Endothelial cell of umbilical vein (primary cell): ENCODE measurements at regions not wholly inside any gene's neighbourhood (a gene's known extent, or its start where the extent isn't known, plus 50 kb on each side); places are given as distances from the start of the nearest gene placed in this dataset.

Experiments used
- EZH2 ChIP-seq: IDR thresholded peaks from 2 replicates; pipeline ENCODE4 v1.6.1; 2012; ENCODE audit warnings: borderline replicate concordance, low read depth, mild to moderate bottlenecking, moderate library complexity, low read length, inconsistent platforms; ENCODE audit not compliant: severe bottlenecking
- FOS ChIP-seq: IDR thresholded peaks from 2 replicates; pipeline ENCODE4 v1.6.1; 2011; ENCODE audit warnings: mild to moderate bottlenecking, low read length, moderate library complexity, borderline replicate concordance; ENCODE audit not compliant: insufficient read depth
- JUN ChIP-seq: IDR thresholded peaks from 2 replicates; pipeline ENCODE4 v1.6.1; 2011; ENCODE audit warnings: borderline replicate concordance, low read depth; ENCODE audit not compliant: insufficient read length, insufficient read depth
- POLR2A ChIP-seq: IDR thresholded peaks from 2 replicates; pipeline ENCODE4 v1.6.1; 2012; ENCODE audit warnings: low read depth, mild to moderate bottlenecking, control low read depth, low read length
- POLR2AphosphoS5 ChIP-seq: IDR thresholded peaks from 2 replicates; pipeline ENCODE4 v1.6.1; 2012; ENCODE audit warnings: low read depth, mild to moderate bottlenecking, control low read depth, low read length, moderate library complexity; ENCODE audit not compliant: insufficient read depth
- TF ChIP-seq, protein P1 (sequence below), 2 donors: IDR thresholded peaks; 1 replicate in 1 of 2; 2 replicates in 1 of 2; pipeline ENCODE4 v1.5.1; 2011; ENCODE audit warnings: low read length in 2 of 2, mild to moderate bottlenecking in 2 of 2, moderate library complexity in 2 of 2, control low read depth in 1 of 2, inconsistent platforms in 1 of 2, low read depth in 1 of 2; ENCODE audit not compliant: insufficient read depth in 1 of 2; ENCODE audit errors: extremely low read depth in 1 of 2
- TF ChIP-seq, protein P2 (sequence below): IDR thresholded peaks from 2 replicates; pipeline ENCODE4 v1.6.1; 2011; ENCODE audit not compliant: insufficient read depth, insufficient read length

GRCh38 chr3:64917914-64918453, 230.2 kb upstream of the ADAMTS9 start:
- TF ChIP-seq JUN, result no peak
- TF ChIP-seq, protein P1, sequence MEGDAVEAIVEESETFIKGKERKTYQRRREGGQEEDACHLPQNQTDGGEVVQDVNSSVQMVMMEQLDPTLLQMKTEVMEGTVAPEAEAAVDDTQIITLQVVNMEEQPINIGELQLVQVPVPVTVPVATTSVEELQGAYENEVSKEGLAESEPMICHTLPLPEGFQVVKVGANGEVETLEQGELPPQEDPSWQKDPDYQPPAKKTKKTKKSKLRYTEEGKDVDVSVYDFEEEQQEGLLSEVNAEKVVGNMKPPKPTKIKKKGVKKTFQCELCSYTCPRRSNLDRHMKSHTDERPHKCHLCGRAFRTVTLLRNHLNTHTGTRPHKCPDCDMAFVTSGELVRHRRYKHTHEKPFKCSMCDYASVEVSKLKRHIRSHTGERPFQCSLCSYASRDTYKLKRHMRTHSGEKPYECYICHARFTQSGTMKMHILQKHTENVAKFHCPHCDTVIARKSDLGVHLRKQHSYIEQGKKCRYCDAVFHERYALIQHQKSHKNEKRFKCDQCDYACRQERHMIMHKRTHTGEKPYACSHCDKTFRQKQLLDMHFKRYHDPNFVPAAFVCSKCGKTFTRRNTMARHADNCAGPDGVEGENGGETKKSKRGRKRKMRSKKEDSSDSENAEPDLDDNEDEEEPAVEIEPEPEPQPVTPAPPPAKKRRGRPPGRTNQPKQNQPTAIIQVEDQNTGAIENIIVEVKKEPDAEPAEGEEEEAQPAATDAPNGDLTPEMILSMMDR (IDR thresholded peaks at IDR 0.05; ENCODE audit: extremely low read depth in 1 of 2, insufficient read depth in 1 of 2, low read depth in 1 of 2, low read length in 2 of 2), result no peak
- TF ChIP-seq POLR2AphosphoS5, result no peak
- TF ChIP-seq POLR2A, result no peak
- TF ChIP-seq FOS, result no peak
- TF ChIP-seq EZH2, result no peak
- TF ChIP-seq, protein P2, sequence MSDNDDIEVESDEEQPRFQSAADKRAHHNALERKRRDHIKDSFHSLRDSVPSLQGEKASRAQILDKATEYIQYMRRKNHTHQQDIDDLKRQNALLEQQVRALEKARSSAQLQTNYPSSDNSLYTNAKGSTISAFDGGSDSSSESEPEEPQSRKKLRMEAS, result no peak
